Suprapubic skin (tissue), 3 donors: ENCODE measurements at regions not wholly inside any gene's neighbourhood (a gene's known extent, or its start where the extent isn't known, plus 50 kb on each side); places are given as distances from the start of the nearest gene placed in this dataset.

ENCODE experiments used
- EP300 ChIP-seq: sonication (generic); formaldehyde crosslinking; IDR thresholded peaks from one replicate; pipeline ENCODE4 v1.6.1; 2017; ENCODE audit warnings: antibody characterized with exemption
- POLR2A ChIP-seq, 2 donors: fragments of 450-650 bp; IDR thresholded peaks; one replicate each; pipeline ENCODE4 v1.6.1; 2017; ENCODE audit warnings: antibody characterized with exemption in 2 of 2, mild to moderate bottlenecking in 2 of 2, moderate library complexity in 2 of 2
- TF ChIP-seq, protein P1 (sequence below), 2 donors: fragments of 200-600 bp in 1 of 2; fragments of 450-650 bp in 1 of 2; sonication (generic) in 1 of 2; IDR thresholded peaks; one replicate each; pipeline ENCODE4 v1.5.1; 2016 to 2019; ENCODE audit warnings: antibody characterized with exemption in 2 of 2, mild to moderate bottlenecking in 1 of 2, moderate library complexity in 1 of 2

DNA sequence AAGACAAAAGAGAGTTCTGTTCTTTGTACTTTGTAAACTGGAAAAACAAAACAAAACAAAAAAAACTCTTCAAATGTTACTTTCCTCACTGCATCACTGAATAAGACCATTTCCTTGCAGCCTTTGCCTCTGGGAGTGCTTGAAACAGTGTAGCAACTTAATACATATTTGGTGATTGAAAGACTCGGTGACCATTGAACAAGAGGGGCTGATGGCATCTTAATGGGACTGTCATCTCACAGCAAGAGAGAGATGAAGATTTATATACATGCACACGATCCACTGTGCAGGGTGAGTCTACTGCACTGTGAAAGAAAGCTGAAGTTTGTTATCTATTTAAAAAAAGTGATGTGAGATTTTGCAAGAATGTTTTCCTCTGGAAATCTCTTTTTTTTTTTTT is 111.9 kb upstream of the KLHL25 start:
- TF ChIP-seq EP300, result no peak
- no peak for TF ChIP-seq POLR2A (IDR thresholded peaks at IDR 0.05)
- TF ChIP-seq, protein P1, sequence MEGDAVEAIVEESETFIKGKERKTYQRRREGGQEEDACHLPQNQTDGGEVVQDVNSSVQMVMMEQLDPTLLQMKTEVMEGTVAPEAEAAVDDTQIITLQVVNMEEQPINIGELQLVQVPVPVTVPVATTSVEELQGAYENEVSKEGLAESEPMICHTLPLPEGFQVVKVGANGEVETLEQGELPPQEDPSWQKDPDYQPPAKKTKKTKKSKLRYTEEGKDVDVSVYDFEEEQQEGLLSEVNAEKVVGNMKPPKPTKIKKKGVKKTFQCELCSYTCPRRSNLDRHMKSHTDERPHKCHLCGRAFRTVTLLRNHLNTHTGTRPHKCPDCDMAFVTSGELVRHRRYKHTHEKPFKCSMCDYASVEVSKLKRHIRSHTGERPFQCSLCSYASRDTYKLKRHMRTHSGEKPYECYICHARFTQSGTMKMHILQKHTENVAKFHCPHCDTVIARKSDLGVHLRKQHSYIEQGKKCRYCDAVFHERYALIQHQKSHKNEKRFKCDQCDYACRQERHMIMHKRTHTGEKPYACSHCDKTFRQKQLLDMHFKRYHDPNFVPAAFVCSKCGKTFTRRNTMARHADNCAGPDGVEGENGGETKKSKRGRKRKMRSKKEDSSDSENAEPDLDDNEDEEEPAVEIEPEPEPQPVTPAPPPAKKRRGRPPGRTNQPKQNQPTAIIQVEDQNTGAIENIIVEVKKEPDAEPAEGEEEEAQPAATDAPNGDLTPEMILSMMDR (IDR thresholded peaks at IDR 0.05), result no peak
